SHP77 treated with DMSO at 0.1 percent for 48 hours (cell line): ENCODE measurements at regions not wholly inside any gene's neighbourhood (a gene's known extent, or its start where the extent isn't known, plus 50 kb on each side); places are given as distances from the start of the nearest gene placed in this dataset.

ENCODE experiments used
- DNase-seq: peaks from one replicate; lab custom pipeline; 2025; lab: John Stamatoyannopoulos, UW

DNA sequence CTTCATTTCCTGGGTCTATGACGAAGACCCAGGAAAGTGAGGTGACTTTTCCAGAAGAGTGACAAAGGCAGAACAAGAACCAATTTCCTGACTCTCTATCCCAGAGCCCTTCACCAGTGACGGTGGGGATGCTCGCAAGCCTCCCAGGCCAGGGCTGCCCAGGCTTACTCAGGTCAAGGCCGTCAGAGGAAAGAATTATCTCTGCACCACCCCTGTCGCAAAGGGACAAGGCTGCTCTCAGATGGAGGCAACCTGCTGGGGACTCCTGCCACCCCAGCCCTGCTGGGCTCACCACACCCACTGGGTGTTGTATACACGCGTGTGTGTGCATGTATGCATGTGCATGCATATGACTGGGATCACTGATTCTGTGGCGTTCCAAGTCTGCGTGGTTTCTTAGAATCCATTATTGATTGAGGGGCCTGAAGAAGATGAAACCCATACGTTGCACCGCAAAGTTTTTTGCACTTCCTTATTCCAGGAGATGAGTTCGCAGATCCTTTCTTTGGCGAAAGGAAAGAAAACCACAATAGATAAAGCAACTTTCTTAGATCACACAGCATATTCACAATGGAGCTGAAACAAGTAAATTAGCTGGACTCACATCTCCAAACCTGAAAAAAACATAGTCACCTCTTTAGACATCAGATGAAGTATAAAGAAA lies 255.8 kb downstream of the RHOU start:
- no peak for DNase-seq

GRCh38 chr1:228992044-228992443 lies 256.8 kb downstream of the RHOU start:
- no peak for DNase-seq

GRCh38 chr1:228992907-228993535 lies 257.7 kb downstream of the RHOU start:
- DNase-seq = no peak

GRCh38 chr1:228994676-228995594 lies 259.7 kb downstream of the RHOU start:
- DNase-seq = no peak

GRCh38 chr1:228996281-228996680 lies 261.0 kb downstream of the RHOU start:
- no peak for DNase-seq

GRCh38 chr1:228997721-228998144 lies 262.5 kb downstream of the RHOU start:
- no peak for DNase-seq

- DNase-seq = no peak
Measured at GRCh38 chr1:228998179-228998578, 262.9 kb downstream of the RHOU start.

DNA sequence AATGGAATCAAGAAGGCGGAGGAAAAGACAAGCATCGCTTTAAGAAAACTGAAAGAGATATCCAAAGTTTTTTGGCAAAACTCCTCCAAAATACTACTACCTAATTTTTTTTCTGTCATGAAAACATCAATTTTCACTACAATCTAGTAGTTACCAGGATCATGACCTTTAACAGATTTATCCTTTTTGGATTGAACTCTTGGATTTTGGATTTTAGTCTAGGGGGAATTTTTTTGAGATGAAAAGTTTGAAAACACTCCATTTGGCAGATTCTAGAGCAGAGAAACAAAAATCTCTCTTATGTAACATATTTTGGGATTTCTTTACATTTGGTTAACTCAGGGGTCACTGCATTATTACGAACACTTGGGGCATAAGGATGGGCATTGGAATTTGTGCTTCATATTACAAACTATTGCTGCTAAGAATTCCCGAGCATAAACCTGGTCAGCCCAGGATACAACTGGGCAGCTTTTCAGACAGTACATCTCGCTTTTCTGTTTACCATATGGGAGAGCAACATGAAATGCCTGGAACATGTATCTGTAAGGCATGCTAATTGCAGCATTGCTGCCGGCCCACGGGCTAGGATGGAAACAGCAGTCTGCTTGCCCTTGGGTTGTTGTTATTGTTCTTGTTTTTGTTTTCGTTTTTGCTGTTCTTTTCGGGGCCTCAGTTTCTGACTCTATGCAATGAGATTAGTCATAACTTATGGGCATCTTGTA lies 264.3 kb downstream of the RHOU start:
- DNase-seq = no peak

DNA sequence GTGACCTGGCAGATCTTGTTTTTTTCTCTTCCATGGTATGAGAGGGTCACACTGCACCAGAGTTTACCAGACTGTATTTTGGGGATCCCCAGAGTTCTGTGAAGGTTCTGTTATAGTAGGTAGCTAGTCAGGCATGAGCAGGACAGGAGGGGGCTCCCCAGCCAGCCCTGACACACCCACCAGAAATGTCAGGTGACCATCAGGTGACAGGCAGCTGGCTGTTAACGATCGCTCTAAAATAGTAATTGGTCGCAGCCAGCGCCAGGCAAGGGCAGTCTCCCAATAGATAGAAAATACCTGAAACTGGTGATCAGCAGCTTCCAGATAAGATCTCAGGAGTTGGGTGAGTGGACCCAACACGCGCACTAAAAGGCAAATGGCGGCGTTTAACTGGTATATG lies 264.9 kb downstream of the RHOU start:
- no peak for DNase-seq

- no peak for DNase-seq
Measured at GRCh38 chr1:229001467-229002011, 266.3 kb downstream of the RHOU start.

DNA sequence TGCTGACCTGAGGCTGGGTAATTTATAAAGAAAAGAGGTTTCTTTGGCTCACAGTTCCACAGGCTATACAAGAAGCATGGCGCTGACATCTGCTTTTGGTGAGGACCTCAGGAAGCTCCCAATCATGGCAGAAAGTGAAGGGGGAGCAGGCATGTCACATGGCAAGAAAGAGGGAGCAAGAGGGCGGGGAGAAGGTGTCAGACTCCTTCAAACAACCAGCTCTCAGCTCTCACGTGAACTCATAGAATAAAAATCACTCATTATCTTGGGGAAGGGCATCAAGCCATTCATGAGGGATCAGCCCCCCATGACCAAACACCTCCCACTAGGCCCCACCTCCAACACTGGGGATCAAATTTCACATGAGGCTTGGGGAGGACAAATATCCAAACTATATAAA lies 266.8 kb downstream of the RHOU start:
- DNase-seq = no peak

GRCh38 chr1:229002451-229002960 lies 267.2 kb downstream of the RHOU start:
- DNase-seq = no peak

- no peak for DNase-seq
Measured at GRCh38 chr1:229003233-229004031, 267.5 kb upstream of the RAB4A start.

DNA sequence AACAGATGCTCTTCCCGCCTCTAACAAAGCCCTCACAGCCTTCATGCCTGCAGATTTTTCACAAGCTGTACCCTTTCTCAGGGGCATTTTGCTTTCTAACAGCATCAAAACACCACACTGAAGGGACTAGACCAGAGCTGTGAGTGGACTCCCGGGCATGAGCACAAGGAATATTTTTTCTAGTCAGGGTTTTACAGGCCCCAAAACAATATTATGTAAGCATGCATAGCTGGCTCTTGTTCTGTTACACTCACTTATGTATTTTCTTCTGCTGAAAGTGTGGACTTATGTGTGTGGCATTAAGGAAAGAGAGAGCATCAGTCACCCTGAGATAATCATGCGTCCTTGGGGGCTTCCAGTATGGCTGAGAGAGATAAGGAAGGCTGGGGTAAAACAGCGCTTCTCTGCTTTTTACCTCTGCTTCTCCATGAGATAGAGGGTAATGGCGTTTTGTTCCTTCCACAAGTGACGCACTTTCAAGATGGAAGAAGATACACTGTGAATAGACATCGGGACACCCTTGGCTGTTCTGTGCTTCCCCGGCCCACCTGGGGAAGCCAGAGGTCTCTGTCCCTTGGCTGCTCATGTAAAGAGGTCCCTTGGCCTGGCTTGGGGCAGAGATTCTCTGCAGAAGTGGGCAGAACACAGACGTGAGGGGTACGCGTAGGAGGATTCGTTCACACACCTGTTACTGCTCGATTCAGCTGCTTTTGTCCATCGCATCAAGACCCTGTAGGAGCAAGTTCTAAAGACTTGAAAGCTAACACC lies 266.7 kb upstream of the RAB4A start:
- no peak for DNase-seq

DNA sequence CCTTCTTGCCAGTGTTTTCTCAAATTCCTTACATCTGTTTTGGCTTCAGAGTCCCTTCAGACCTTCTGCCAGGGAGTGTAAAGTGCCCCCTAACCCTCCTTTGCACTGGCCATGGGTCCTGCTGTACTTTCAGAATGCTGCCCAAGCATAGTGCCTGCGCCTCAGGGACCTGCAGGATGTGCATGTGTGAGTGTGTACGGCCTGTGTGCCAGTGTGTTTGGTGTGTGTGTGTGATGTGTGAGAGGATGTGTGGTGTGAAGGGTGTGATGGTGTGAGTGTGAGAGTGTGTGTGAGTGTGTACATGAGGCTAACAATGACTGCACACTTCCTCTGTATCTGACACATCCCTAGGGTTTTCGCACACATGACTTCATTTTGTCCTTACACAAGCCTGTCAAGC lies 265.8 kb upstream of the RAB4A start:
- no peak for DNase-seq

- DNase-seq = no peak
Measured at GRCh38 chr1:229005556-229005955, 265.4 kb upstream of the RAB4A start.

GRCh38 chr1:229006121-229006870 lies 264.6 kb upstream of the RAB4A start:
- DNase-seq = no peak

DNA sequence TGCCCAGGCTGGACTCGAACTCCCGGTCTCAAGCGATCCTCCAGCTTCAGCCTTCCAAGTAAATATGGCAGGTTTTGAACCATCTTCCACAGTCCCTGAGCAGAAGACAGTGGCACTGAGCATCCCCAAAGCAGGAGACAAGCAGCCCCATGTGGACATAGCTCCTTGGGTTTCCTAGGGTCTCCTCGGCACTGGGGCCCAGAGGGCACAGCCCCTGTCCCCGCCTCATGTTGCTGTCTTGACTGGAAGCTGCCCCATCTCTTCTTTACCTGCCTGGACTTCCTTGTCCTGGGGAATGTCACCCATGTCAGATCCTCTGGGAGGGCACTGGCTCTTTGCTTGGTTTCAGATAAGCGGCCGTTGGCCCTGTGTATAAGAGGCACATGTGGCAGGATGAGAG lies 263.7 kb upstream of the RAB4A start:
- no peak for DNase-seq

- no peak for DNase-seq
Measured at GRCh38 chr1:229007701-229008100, 263.2 kb upstream of the RAB4A start.
